ENCODE measurements at regions not wholly inside any gene's neighbourhood (a gene's known extent, or its start where the extent isn't known, plus 50 kb on each side); places are given as distances from the start of the nearest gene placed in this dataset.
"Not testable (repeated sequence)": the region's sequence is repeated elsewhere in the genome, so short reads cannot be mapped to it uniquely, and the experiment has no call there.

DNA sequence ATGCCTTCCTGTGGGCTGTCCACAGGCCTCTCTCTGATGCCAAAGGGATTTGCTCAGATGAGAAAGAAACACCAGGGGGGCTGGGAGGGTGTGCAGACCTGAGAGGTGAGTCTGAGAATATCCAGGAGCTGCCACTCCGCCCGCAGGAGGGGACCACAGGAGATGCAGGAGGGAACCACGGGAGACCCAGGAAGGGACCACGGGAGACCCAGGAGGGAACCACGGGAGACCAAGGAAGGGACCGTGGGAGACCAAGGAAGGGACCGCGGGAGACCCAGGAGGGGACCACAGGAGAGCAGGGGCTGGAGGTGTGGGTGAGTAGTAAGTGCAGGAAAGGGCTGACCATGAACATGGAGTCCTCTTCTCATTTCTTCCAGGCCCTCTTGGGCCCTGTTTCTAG is 74.6 kb upstream of the SFSWAP start:
- DNase-seq, result peak in 2 of 10 donors; percentile 25 to 75
- intact Hi-C loops (cut with DNase I), result no loop called here

DNA sequence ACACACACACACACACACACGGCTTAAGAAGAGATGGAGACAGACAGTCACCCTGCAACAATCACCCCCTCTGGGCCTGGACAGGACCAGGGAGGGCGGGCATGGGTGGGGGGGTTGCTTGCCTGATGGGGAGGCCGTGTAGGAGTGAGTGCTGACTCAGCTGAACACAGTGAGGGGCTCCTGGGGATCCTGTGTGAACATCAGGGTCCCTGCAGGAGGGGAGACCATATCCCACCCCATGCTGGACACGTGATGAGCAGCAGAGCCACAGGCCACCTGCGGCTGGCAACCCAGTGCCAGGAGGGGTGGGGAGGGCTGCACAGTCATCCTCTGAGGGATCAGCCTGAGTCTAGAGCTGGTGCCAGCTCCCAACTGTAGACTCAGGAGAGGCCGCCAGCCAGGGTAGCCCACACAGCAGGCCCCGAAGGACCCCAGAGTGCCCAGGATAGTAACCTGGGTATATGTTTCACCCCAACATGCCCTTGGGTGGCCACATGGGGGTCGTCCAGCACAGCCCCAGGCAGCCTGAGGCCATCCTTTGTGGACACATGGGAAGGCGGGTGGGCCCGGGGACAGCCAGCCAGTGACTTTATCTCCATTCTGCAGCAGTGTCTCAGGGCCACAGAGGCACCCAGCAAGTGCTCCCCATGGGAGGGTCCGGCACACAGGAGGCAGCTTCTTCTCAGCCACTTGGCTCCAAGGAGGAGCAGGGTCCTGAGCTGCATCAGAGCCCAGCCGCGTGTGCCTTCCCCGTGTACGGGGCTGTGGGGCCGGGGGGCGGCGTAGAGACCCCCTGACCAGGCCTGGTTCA is 73.7 kb upstream of the SFSWAP start:
- intact Hi-C loops (cut with DNase I), result no loop called here
- peak in 2 of 10 donors; percentile 74 to 79 for DNase-seq

DNA sequence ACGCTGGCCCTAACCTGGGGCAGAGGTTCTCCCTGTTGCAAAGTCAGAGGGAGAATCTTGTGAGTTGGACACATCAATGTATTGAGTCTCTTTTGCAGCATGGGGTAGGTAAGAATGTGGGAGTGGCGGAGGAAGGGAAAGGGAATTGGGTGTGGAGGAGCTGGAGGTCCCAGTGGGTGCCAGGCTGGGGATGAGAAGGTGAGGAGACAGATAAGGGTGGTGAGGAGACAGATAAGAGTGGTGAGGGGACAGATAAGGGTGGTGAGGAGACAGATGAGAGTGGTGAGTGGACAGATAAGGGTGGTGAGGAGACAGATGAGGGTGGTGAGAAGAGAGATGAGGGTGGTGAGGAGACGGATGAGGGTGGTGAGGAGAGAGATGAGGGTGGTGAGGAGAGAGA is 72.9 kb upstream of the SFSWAP start:
- intact Hi-C loops (cut with DNase I), result no loop called here
- DNase-seq, result peak in 1 of 10 donors; percentile 2

DNA sequence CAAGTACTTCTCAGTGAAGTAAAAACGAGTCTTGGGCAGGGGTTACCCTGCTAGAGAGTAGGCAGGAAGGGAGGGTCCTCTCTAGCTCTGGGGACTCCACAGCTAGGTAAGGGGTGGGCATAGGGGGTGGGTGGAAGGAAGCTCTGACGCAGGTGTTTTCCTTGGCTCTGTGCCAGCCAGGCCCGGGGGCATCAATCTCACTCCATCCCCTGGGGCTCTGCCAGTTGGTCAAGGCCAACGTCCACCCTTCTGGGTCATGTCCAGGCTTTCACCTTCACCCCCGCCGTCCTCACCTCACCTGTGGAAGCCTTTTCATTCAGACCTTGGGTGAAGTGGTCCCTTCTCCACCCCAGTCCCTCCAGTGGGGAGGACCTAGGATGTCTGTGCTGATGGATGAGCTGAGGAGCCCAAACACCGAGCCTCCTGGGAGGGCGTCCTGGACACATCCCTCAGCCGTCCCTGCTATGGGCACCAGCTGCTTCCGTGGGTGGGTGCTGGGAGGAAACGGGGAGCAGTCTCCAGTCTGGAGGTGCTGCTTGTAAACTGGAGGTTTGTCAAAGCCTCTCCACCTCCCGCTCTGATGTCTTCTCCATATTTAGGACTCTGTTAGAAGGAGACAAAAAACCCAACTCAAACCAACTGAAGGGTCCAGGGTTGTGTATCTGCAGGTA is 71.5 kb upstream of the SFSWAP start:
- peak in 8 of 10 donors; percentile 48 to 94 (median 68) for DNase-seq
- intact Hi-C loops (cut with DNase I), result no loop called here

DNA sequence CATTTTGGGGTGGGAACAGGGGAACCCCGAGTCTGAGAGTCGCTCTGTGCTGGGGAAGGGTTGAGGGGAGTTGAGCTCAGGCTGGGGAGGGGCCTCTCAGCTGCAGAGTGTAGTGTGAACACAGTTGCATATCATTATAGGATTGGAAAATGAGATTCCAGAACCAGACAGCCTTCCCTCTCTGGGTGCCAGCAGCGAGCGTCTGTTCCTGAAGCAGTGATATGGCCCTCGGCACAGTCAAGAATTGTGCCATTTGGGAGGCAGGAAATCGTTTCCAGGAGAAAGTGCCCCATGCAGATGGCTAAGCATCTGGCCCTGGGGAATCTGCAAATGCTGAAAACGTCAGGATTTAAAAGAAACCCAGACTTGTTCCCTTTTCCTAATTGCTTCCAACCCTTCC is 70.4 kb upstream of the SFSWAP start:
- peak in 6 of 10 donors; percentile 44 to 93 (median 68) for DNase-seq
- intact Hi-C loops (cut with DNase I), result no loop called here

DNA sequence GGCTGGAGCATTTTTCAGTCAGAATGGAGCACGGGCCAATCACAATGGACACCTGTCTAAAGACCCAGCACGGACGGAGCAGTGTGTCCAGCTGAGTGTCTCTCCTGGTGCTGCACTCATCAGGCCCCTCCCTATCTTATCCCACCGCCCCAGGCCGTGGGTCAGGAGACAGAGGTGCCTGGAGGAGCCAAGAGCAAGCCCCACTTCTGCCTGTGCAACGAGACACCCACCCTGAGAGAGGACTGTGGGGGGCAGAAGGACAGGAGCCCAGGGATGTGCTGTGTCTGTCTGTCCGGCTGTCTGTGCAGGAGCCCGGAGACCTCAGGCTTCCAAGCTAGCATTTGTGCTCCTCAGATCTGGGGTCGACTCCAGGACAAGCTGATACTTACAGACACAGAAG is 69.6 kb upstream of the SFSWAP start:
- peak in 1 of 10 donors; percentile 58 for DNase-seq
- intact Hi-C loops (cut with DNase I), result no loop called here

DNA sequence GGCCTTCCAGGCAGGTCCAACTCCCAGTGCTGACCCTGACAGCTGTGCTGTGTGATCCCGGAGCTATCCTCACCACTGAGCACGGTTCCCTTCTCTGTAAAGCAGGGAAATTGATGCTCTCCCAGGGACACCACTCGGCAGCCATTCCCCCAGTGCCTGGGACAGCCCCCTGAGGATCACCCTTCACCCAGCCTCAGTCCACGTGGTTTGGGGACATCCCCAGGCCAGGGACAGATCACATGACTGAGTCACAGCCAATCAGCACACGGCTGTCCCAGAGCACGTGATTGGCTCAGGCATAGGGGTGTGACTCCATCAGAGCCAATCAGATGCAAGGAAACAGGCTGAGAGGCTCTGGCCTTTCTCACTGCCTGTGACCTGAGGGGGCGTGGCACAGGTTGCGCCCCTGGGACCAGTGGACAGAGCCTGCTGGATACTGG is 68.8 kb upstream of the SFSWAP start:
- intact Hi-C loops (cut with DNase I), result no loop called here
- DNase-seq, result peak in 1 of 10 donors; percentile 80

DNA sequence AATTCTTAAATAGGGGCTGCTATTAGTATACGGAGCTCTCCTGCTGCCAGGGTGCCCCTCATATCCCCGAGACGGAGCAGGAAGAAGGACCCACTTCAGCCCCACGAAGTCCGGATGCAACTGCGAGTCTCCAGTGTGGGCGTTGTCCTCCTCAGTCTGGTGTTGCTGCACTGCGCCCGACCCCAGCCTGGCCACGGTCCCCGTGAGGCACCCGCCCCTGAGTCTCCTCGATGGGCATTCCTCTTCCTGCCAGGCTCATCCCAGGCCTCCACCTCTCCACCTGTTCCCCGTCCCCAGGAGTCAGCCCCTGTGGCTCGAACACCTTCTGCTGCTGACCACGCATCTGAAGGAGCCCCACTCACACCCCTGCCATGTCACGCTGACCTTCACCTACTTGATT is 68.1 kb upstream of the SFSWAP start:
- intact Hi-C loops (cut with DNase I), result no loop called here

DNA sequence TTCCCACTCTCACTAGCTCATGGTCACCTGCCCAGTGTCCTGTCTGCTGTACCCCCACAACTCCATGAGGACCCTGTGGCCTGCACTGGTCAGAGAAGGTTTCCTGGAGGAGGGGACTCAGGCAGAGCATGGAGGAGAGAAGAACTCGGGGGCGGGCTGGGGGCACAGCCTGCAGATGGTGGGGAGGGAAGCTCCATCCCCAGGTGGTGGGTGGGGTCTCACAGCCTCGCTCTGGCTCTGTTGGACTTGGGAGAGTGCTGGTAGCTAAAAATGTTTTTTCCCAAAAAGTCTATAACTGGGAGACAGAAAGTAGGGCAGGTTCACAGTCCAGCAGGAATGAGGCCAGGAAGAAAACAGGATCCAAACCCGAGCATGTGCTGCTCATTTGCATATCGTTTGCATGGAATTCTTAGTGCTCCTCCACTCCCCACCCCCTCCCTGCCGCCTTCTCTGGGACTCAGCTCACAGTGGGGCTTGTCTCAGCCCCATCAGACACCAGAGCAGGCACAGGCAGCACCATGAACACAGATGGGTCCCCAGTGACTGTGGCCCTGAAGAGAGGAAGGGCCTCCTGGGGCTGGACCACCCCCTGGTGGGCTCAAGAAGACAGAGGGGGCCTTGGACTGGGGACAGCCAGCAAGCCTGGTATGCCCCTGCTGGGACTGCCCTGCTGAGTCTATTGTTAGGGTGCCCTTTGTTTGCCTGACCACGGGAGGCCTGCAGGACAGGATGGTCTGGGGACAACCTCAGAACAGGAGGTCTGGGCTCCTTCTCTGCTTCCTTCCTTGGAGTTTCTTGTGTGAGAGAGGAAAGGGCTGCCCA is 67.0 kb upstream of the SFSWAP start:
- DNase-seq, result peak in 7 of 10 donors; percentile 44 to 92 (median 51)
- intact Hi-C loops (cut with DNase I), result no loop called here

More for the DNA sequence above, 68.1 kb upstream of the SFSWAP start:
- DNase-seq, result peak in 1 of 10 donors; percentile 69

DNA sequence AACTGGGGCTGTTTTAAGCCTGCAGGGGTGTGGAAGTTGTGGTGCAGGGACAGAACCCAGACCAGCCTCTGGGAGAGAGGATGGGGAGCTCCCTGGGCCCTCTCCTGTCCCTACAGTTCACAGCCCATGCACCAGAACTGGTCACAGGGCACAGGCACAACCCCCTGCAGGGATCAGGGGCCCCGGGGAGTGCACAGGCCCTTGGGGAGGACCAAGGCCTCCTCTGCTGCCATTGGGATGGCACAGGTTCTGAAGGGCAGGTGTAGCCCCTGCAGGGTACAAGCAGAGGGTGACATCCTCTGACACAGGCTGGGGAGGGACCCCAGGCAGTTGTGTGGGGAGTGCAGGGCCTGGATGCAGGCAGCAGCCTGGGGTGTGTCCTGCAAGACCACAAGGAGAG is 66.4 kb upstream of the SFSWAP start:
- intact Hi-C loops (cut with DNase I), result no loop called here
- no peak for DNase-seq

DNA sequence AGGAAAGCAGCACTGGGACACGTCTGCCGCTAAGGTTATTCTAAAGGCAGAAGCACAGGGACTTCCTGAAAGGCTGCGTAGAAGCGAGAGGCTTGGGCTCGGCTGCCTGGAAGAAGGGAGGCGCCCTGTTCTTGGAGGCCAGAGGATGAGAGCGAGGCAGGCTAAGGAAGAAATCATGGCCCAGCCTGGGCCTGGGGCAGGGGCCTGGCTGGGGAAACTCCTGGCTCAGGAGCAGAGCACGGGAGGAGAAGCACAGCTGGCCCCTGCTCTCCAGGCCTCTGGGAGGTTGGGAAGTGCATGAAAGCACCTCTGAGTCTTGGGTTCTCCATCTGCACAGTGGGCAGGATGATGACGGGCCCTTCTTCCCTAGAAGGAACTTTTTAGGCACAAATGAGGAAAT is 66.0 kb upstream of the SFSWAP start:
- DNase-seq; intact Hi-C loops (cut with DNase I): not testable (repeated sequence)

DNA sequence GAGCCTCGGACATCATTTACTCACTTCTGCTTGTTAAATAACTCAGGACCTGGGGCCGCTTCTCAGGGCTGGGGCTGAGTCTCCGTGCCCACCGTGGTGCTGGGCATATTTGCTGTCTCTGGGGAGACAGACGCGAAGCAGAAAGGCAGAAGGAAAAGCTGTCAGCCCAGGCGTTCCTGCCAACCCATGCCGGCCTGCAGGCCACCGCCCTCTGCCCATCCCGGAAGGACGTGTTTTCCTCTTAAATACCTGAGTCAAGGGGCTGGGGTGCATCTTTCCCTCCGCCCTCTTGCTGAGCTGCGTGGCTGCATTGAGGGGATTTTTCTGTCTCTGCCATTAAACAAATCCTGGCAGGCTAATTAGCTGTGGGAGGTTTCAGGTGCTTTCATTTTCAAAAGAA is 65.3 kb upstream of the SFSWAP start:
- intact Hi-C loops (cut with DNase I), result not testable (repeated sequence)
- DNase-seq, result peak in 1 of 10 donors; percentile 66

DNA sequence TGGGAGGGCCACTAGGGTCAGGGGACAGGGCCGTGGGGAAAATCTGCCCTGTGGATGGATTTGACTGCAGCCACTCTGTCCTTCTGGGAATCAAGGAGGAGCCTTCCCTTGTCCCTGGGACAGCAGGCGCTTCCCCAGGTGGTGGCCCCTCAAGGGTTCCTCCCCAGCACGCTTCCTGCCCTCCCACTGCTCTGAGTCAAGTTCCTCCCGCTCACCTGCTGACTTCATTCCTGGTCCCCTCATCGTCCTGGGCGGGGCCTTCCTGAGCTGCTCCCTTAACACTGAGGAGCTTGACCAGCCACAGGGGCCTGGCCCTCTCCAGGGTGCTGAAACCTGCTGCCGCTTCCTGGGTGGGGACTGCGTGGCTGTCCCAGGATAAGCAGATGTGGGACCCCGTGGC is 64.4 kb upstream of the SFSWAP start:
- DNase-seq; intact Hi-C loops (cut with DNase I): not testable (repeated sequence)

DNA sequence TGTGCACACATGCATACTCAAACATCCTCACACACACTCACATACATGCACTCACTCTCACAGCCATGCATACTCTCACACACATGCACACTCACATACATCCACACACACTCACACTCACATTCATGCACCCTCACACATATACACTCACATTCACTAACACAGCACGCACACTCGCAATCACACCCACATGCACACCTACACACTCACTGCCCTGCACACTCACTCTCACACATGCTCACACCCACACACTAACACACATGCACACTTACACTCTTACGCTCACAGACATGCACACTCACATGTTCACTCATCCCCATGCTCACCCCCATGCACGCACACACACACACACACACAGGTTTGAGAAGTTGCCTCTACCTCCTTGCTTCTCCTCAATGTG is 63.2 kb upstream of the SFSWAP start:
- no peak for DNase-seq
- intact Hi-C loops (cut with DNase I), result no loop called here

DNA sequence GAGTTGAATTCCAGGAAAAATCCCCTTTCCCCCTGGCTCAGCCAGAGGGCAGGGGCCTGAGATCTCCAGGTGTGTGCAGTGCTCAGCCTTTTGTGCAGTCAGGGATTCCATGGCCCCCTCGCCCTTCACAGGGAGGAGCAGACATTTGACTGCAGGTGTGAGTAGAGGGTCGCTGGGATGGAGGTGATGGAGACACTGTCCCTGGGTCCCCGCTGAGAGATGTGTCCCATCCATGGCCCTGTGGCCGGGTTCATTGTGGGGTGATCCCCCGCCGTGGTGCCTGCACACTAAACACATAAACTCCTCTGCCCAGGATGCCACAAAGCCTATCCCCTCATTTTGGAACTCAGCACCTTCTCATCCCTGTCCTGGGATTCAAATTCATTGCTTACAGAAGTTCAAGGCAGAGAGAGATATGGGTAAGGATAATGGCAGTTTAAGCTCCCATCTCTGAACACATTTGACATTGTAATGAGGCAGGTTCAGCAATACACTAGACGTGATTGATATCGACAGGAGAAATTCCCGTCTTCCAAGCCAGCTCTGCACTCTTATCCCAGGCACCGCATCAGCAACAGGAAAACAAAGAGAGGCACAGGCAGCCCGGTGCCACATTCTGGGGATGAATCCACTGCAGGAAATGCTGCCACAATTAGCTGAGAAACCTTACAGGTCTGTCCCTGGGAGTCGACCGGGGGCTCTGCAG is 55.3 kb upstream of the SFSWAP start:
- DNase-seq; intact Hi-C loops (cut with DNase I): not testable (repeated sequence)

DNA sequence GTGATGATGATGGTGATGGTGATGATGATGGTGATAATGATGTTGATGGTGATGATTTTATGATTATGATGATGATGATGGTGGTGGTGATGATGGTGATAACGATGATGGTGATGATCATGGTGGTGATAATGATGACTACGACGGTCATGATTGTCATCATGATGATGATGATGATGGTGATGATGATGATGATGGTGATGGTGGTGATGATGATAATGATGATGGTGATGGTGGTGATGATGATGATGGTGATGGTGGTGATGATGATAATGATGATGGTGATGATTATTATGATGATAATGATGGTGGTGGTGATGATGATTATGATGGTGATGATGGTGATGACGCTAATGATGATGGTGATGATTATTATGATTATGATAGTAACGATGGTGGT is 54.1 kb upstream of the SFSWAP start:
- DNase-seq; intact Hi-C loops (cut with DNase I): not testable (repeated sequence)

DNA sequence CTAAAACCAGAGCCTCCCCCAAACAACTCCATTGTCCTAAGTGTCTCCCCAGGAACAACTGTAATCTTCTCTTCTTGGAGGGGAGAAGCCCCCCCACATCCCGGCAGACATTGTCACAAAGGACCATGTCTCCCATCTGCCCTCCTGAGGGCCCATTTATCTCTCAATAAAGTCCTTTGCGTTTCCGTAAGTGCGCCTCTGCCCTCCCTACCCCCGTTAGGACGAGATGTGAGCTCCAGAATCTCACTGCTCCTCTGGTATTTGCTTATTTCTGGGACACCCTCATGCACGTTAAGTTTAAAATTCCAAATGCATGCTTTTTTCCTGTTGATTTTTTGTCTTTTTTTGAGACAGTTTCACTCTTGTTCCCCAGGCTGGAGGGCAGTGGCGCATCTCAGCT is 52.3 kb upstream of the SFSWAP start:
- DNase-seq, result peak in 1 of 10 donors; percentile 42
- intact Hi-C loops (cut with DNase I), result not testable (repeated sequence)

DNA sequence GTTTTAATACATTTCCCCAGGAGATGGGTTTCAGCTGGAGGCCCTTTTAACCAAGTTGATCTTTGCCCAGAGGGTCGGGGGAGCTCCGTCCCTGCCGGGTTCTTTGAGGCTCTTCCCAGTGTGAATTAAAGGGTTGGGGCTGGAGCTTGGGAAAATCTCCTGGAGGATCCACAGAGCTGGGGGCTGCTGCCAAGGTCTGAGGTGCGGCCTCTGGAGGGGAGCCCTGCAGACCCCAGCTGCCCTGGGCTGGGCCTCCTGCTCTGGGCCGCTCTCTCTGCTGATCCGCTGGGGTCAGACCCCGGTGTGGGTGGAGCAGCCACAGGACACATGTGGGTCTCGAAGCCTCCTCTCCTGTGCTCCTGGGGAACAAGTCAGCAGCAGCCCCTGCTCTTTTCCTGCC is 51.4 kb upstream of the SFSWAP start:
- intact Hi-C loops (cut with DNase I), result not testable (repeated sequence)
- DNase-seq, result peak in 2 of 10 donors; percentile 51 to 69

DNA sequence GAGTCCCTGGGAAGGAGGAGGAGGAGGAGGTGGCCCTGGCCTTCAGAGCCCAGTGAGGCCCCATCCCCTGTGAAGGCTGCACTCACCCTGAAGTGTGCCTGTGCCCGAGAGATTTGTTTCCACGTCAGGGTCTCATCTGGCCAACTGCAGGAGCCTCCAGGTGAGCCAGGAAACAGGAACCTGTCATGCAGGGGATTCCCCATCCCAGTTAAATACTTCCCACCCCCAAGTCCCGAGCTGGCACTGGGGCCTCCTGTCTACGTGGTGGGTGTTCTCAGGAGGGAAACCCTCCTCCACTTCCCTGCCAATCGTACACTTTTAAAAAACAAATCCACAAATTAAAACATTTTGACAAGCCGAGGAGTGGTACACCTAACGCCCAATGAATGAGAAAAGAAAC is 50.9 kb upstream of the SFSWAP start:
- peak in 1 of 10 donors; percentile 43 for DNase-seq
- intact Hi-C loops (cut with DNase I), result loop anchor here (10.0 kb wide), 1 partner anchor 365 kb away; no protein-coding TSS in a partner anchor

DNA sequence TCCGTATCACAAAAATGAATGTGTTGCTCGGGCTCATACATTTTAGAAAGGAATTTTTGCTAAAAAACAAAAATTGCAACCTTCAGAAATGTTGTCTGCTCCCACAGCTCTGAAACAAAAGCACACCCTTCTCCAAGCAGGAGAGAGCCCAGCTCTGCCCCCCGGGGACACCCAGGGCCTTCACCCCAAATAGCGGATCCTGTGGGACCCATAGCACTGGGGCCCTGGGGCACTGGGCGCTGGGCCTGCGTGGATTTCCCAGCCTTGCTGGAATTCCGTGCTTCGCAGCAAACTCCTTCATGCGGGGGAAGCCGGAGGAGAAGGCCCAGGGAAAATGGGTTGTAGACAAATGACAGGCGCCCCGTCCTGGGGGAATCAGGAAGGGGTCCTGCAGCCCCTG is 50.5 kb upstream of the SFSWAP start:
- intact Hi-C loops (cut with DNase I), result loop anchor here (10.0 kb wide), 1 partner anchor 366 kb away; no protein-coding TSS in a partner anchor
- DNase-seq, result peak in 1 of 10 donors; percentile 80
